GM12892 (cell line): ENCODE measurements at regions not wholly inside any gene's neighbourhood (a gene's known extent, or its start where the extent isn't known, plus 50 kb on each side); places are given as distances from the start of the nearest gene placed in this dataset.

Experiments
- POLR2A ChIP-seq: IDR thresholded peaks from 2 replicates; pipeline ENCODE4 v1.6.1; 2011; ENCODE audit warnings: low read depth, low read length, control low read depth
- POLR2AphosphoS5 ChIP-seq: IDR thresholded peaks from 2 replicates; pipeline ENCODE4 v1.6.1; 2011; ENCODE audit warnings: low read depth, low read length, control low read depth
- TAF1 ChIP-seq: IDR thresholded peaks from 2 replicates; pipeline ENCODE4 v1.6.1; 2011; ENCODE audit warnings: low read depth, mild to moderate bottlenecking, control low read depth, low read length, borderline replicate concordance

DNA sequence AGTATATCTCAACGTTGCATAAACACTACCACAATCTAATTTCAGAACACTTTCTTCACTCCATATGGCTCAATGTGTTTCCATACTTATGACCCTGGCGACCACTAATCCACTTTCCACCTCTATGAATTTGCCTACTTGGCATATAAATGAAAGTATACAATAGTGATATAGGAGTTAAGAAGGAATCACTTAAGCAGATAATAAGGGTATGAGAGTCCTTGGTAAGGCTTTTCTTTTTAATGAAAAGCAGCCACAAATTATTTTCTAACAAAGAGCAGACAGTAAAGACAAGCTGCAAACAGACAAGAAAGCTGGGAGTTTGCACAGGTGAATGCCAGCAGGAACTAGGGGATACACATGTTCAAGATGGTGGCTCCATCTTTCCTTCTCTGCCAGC is 615.1 kb upstream of the NUDT12 start:
- TF ChIP-seq POLR2A (no peak), TAF1 (no peak), POLR2AphosphoS5 (no peak)
